GM18508 (cell line): ENCODE measurements at regions not wholly inside any gene's neighbourhood (a gene's known extent, or its start where the extent isn't known, plus 50 kb on each side); places are given as distances from the start of the nearest gene placed in this dataset.
"Not testable (repeated sequence)": the region's sequence is repeated elsewhere in the genome, so short reads cannot be mapped to it uniquely, and the experiment has no call there.

Experiments used
- ATAC-seq: cut with Tn5 transposase; IDR thresholded peaks from one replicate; pipeline ENCODE4 v1.9.1; 2021; ENCODE audit warnings: moderate number of reproducible peaks; ENCODE audit not compliant: insufficient read depth, unreplicated experiment

DNA sequence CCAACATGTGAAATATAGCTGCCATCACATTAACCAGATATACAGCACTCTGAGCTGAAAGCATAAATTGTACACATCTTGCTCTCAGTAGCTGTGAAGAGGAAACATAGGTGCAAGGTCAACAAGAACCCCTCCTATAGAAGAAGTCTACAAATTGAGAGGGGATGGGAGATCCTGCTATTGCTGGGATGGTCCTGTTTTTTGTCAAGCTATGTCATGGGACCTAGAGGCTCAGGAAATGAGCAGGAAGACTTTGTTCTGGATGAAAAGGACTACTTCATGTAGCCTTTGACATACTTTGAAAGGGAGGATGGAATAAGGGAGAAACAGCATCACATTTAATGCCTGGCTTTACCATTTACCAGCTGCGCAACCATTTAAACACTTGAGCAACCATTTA is 688.8 kb downstream of the TTLL7 start:
- ATAC-seq, result not testable (repeated sequence)

GRCh38 chr1:83309035-83309434 is 689.9 kb downstream of the TTLL7 start:
- ATAC-seq, result not testable (repeated sequence)

DNA sequence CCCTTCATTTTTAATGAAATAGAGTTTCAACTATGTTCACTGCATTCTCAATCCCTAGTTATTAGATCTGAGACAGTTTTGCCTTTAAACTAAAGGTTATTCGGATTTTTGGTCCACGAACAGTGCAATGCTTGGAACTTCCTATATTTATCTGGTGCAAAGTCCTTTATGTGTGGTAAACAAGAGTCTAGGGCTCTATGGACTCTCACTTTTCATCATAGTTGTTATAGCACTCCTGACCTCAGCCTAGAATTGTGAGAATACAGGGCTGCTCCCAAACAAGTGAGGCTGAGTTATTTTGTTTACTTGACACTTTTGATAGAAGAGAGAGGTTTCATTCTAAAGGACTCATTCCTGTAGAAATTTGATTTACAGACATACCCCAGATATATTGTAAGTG is 692.1 kb downstream of the TTLL7 start:
- not testable (repeated sequence) for ATAC-seq

- ATAC-seq, result not testable (repeated sequence)
Observed at GRCh38 chr1:83295594-83295993, 703.3 kb downstream of the TTLL7 start.

DNA sequence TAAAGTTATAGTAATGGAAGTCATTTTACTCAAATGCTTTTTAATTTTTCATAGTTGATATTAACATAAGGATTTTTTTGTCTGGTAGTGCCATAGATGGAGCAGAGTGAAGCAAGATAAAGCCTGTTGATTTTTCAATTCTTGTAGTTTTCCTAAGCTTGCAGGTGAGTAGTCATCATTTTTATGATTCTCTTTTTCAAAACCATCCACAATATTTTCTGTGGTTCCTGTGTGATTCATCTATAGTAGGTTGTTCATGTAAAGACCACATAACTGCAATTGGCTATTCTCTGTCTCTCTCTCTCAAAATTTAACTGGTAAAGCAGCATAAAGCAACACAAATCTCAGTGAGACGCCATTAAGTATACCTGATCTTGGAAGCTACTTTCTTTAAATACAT is 711.5 kb downstream of the TTLL7 start:
- ATAC-seq, result not testable (repeated sequence)

GRCh38 chr1:83274656-83275055 is 724.3 kb downstream of the TTLL7 start:
- ATAC-seq, result not testable (repeated sequence)

- ATAC-seq, result not testable (repeated sequence)
Observed at GRCh38 chr1:83272484-83272883, 726.4 kb downstream of the TTLL7 start.

DNA sequence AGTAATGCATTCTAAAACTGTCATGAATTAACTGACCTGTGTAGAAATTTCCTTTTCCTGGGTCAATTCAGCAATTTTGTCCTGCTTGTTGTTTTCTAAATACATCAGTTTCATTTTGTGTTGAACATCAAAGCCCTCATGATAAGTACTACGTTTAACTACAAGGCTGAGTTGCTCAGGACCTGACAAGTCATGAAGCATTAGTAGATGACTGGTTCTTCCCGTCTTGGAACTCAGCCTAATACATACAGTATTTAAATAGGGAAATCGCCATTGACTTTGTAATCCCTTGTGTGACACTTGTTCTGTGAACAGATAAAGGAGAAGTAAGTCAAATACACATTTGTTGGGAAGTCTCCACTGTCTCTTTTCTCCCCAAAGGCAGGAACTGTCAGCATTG is 727.1 kb downstream of the TTLL7 start:
- not testable (repeated sequence) for ATAC-seq

- ATAC-seq, result not testable (repeated sequence)
Observed at GRCh38 chr1:83270801-83271200, 728.1 kb downstream of the TTLL7 start.

DNA sequence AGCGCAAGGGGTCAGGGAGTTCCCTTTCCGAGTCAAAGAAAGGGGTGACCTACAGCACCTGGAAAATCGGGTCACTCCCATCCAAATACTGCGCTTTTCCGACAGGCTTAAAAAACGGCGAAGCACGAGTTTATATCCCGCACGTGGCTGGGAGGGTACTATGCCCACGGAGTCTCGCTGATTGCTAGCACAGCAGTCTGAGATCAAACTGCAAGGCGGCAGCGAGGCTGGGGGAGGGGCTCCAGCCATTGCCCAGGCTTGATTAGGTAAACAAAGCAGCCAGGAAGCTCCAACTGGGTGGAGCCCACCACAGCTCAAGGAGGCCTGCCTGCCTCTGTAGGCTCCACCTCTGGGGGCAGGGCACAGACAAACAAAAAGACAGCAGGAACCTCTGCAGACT is 735.1 kb downstream of the TTLL7 start:
- ATAC-seq, result not testable (repeated sequence)

GRCh38 chr1:83251687-83252086 is 747.2 kb downstream of the TTLL7 start:
- ATAC-seq, result not testable (repeated sequence)

GRCh38 chr1:83246780-83247179 is 752.2 kb downstream of the TTLL7 start:
- not testable (repeated sequence) for ATAC-seq

DNA sequence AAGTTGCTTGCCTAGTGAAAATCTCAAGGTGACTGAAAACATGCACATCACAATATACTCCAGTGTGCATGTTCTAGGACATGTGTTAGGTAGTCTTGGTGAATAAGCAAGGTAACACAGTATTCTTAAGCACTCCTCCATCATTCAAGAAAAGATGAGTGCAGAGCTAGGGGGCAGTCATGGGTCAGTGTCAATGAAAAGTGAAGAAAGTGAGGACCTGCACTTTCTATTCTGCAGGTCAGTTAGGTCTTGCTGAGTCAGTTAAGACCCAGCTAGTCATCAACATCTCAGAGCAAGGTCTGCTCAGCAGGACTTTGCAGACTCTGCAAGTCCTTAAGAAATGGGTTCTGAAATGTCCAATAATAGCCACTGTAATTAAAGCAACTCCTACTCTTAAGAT is 754.1 kb downstream of the TTLL7 start:
- ATAC-seq, result not testable (repeated sequence)

GRCh38 chr1:83239568-83239967 is 759.4 kb downstream of the TTLL7 start:
- not testable (repeated sequence) for ATAC-seq

GRCh38 chr1:83238654-83239053 is 760.3 kb downstream of the TTLL7 start:
- not testable (repeated sequence) for ATAC-seq

DNA sequence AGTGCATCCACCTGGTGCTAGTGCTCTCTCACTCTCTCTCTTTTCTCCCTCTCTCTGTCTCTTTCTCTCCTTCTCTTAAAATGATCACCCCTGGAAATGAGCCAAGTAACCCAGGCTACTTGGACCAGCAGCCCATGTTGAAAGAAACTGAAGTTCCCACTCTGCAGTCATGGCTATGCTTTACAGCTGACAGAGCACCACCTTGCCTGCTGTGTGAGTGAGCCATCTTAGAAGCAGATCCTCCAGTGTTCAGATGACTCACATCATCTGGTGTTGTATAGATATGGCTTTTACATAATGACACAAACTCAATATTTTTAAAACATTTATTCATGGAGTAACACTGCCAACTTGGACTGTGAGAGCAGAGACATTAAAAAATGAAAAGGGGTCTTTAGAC is 779.1 kb downstream of the TTLL7 start:
- not testable (repeated sequence) for ATAC-seq

- not testable (repeated sequence) for ATAC-seq
Observed at GRCh38 chr1:83218036-83218716, 780.8 kb downstream of the TTLL7 start.

DNA sequence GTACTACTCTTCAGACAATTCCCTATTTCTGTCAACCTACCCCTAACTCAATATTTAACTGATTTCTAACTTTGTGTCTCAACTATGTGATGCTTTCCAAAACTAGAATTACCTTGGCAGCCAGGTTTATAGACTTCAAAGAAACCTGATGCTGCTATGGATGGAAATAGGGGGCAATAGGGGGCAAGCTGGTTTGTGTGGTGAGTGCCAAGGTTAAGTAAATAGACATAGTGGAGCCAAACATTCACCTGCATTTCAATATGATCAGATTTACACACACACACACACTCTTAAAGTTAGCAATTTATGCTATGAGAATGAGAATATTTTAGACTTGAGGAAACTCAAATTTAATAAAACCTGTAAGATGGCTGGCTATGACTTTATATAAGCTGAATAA is 784.6 kb downstream of the TTLL7 start:
- ATAC-seq, result not testable (repeated sequence)

DNA sequence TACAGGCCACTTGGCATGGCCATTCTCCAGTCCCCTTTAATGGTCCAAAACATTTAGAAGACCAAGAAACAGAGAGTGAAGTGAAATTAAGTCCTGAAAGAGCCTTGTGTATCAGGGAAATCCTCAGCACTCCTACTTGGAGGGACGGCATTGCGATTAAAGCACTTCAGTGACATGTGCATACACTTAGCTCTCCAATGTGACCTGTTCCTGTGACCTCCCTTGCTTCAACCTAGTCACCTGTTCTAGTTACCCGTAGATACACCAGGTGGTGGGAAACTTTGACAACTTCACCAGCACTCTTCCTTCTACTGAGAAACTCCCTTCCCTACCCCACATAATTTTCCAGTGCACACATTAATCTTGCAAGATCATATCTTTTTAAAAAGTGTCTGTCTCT is 785.3 kb downstream of the TTLL7 start:
- ATAC-seq, result not testable (repeated sequence)

GRCh38 chr1:83212033-83212432 is 786.9 kb downstream of the TTLL7 start:
- ATAC-seq, result not testable (repeated sequence)

DNA sequence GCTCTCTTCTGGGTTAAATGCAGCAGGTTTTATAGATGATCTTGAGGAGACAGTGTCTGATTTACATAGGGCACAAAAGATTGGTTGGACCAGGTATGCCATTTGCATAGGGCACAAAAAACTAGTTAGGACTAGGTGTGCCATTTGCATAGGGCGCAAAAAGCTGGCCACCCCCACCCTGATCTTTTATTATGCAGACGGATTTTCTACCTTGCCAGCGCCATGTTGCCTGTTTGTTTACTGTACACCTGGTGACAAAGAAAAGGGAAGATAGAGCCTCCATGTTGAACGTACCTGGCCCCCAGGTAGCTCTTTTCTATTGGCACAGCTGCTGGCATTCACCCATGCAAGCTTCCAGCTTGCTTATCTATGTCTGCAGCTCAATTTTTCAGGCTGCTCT is 790.4 kb downstream of the TTLL7 start:
- ATAC-seq, result not testable (repeated sequence)

GRCh38 chr1:83194610-83195009 is 804.3 kb downstream of the TTLL7 start:
- ATAC-seq, result not testable (repeated sequence)
